ENCODE measurements at regions not wholly inside any gene's neighbourhood (a gene's known extent, or its start where the extent isn't known, plus 50 kb on each side); places are given as distances from the start of the nearest gene placed in this dataset.

DNA sequence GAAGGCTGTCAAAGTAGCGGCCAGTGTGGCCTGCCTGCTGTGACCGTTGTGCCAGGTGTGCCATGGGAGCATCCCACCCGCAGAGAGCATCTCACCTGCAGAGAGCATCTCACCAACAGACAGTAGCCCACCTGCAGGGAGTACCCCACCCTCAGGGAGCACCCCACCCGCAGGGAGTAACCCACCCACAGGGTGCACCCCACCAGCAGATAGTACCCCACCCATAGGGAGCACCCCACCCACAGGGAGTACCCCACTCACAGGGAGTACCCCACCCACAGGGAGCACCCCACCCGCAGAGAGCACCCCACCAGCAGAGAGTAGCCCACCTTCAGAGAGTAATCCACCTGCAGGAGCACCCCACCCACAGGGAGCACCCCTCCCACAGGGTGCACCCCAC is 476.5 kb downstream of the TCERG1L start:
- Histone ChIP-seq H3K27ac (ENCODE audit: low read depth, low read length) (no peak overlapping the region), H3K9ac (ENCODE audit: low read length) (no peak overlapping the region), H3K4me3 (ENCODE audit: low read depth, low read length) (no peak overlapping the region), H3K36me3 (ENCODE audit: control insufficient read depth, insufficient read depth, low read length) (no peaks in the 10 kb centered on the region), H3K4me1 (ENCODE audit: control insufficient read depth, insufficient read depth, low read length) (no peaks in the 10 kb centered on the region), H3K27me3 (ENCODE audit: control insufficient read depth, insufficient read depth, low read length) (no peaks in the 10 kb centered on the region), H3K9me3 (ENCODE audit: control insufficient read depth, insufficient read depth, low read depth, low read length) (no peaks in the 10 kb centered on the region)

DNA sequence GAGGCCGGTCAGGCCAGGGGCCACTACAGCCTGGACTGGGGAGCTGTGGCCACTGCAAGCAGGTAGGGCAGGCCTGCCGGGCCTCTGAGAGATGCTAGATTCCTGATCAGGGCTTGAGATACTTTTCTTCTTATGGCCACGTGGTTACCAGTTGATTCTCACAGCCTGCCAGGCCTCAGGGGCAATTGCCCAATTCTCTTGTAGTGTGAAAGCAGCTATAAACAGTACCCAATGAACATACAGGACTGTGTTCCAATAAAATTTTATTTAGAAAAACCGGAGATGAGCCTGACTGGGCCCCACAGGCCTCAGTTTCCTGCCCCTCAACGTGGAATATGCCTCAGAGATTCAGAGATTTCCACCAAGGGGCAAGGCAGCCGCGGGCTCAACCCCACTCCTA is 475.2 kb downstream of the TCERG1L start:
- H3K4me1 ChIP-seq (ENCODE audit: control insufficient read depth, insufficient read depth, low read length): no peaks in the 10 kb centered on the region
- no peak overlapping the region for H3K4me3 ChIP-seq (ENCODE audit: low read depth, low read length)
- no peak overlapping the region for H3K9ac ChIP-seq (ENCODE audit: low read length)
- no peaks in the 10 kb centered on the region for H3K27me3 ChIP-seq (ENCODE audit: control insufficient read depth, insufficient read depth, low read length)
- H3K9me3 ChIP-seq (ENCODE audit: control insufficient read depth, insufficient read depth, low read depth, low read length): no peaks in the 10 kb centered on the region
- no peaks in the 10 kb centered on the region for H3K36me3 ChIP-seq (ENCODE audit: control insufficient read depth, insufficient read depth, low read length)
- no peak overlapping the region for H3K27ac ChIP-seq (ENCODE audit: low read depth, low read length)

DNA sequence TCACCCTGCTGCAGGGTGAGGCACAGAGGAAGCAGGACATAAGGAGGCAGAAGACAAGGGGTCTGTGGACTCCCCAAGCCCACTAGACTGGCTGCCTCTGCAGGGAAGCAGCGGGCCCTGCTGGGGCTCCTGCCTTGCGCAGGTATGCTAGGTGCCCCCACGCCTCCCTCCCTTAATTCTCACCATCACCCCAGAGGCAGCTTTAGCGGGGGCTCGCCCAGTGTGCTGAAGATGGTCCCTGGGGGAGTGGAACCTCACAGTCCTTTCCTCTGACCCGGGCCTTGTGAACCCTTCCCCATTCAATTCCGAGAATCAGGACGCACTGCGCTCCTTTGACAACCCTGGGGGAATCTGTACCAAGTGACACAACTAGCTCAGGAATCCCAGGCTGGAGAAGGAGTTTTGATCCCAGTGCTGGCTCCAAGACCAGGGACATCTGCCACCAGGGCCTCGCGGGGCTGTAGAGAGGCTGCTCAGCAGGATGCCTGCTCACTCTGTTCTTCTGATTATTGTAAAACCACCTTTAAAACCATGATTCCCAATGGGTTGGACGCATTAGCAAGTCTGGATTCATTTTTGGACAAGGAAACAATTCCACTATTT is 468.4 kb downstream of the TCERG1L start:
- H3K4me3 ChIP-seq (ENCODE audit: low read depth, low read length): no peak overlapping the region
- H3K4me1 ChIP-seq (ENCODE audit: control insufficient read depth, insufficient read depth, low read length): peaks cover 7% of the 10 kb centered on the region
- no peak overlapping the region for H3K27ac ChIP-seq (ENCODE audit: low read depth, low read length)
- H3K9me3 ChIP-seq (ENCODE audit: control insufficient read depth, insufficient read depth, low read depth, low read length): no peaks in the 10 kb centered on the region
- no peak overlapping the region for H3K9ac ChIP-seq (ENCODE audit: low read length)
- no peaks in the 10 kb centered on the region for H3K36me3 ChIP-seq (ENCODE audit: control insufficient read depth, insufficient read depth, low read length)
- no peaks in the 10 kb centered on the region for H3K27me3 ChIP-seq (ENCODE audit: control insufficient read depth, insufficient read depth, low read length)

DNA sequence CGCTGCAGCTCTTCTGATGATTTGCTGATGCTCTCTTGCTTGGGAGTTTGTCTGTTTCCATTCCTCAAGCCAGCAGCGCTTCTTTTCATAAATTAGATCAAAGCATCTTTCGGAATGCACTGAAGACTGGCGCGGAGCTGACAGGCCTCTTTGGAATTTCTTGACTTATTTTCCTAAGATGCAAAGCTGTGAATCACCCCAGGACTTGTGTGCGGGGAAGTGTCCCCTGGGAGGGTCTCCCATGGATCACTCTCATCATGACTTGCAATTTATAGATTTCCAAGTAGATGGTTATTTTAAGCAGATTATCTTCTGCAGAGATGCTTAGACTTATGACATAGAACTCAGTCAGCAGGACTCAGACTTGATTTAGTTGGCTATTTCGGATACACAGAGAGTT is 467.2 kb downstream of the TCERG1L start:
- Histone ChIP-seq H3K4me1 (ENCODE audit: control insufficient read depth, insufficient read depth, low read length) (peaks cover 7% of the 10 kb centered on the region), H3K27ac (ENCODE audit: low read depth, low read length) (no peak overlapping the region)

DNA sequence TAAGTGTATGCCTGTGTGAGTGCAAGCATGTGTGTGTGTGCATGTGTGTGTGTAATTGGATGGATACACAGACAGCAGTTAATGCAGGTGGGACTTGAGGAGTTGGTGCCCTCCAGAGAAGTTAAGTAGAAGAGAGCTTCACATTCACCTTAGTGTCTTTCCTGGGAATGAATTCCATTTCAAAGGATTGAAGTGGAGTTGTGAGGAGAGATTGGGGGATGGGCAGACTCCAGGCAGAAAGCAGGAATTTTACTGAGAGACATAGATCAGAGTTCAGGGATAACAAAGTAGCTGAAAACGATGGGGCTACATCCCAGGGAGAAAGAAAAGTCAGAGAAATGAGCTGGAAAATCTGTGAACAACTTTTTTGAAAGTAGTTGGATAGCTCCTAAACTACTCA is 464.4 kb downstream of the TCERG1L start:
- Histone ChIP-seq H3K27ac (ENCODE audit: low read depth, low read length) (no peak overlapping the region), H3K36me3 (ENCODE audit: control insufficient read depth, insufficient read depth, low read length) (no peaks in the 10 kb centered on the region), H3K9ac (ENCODE audit: low read length) (no peak overlapping the region), H3K9me3 (ENCODE audit: control insufficient read depth, insufficient read depth, low read depth, low read length) (no peaks in the 10 kb centered on the region), H3K4me3 (ENCODE audit: low read depth, low read length) (no peak overlapping the region), H3K4me1 (ENCODE audit: control insufficient read depth, insufficient read depth, low read length) (peaks cover 7% of the 10 kb centered on the region), H3K27me3 (ENCODE audit: control insufficient read depth, insufficient read depth, low read length) (no peaks in the 10 kb centered on the region)

More for the DNA sequence above, 467.2 kb downstream of the TCERG1L start:
- Histone ChIP-seq H3K27me3 (ENCODE audit: control insufficient read depth, insufficient read depth, low read length) (no peaks in the 10 kb centered on the region), H3K9ac (ENCODE audit: low read length) (no peak overlapping the region), H3K9me3 (ENCODE audit: control insufficient read depth, insufficient read depth, low read depth, low read length) (no peaks in the 10 kb centered on the region), H3K4me3 (ENCODE audit: low read depth, low read length) (no peak overlapping the region), H3K36me3 (ENCODE audit: control insufficient read depth, insufficient read depth, low read length) (no peaks in the 10 kb centered on the region)

DNA sequence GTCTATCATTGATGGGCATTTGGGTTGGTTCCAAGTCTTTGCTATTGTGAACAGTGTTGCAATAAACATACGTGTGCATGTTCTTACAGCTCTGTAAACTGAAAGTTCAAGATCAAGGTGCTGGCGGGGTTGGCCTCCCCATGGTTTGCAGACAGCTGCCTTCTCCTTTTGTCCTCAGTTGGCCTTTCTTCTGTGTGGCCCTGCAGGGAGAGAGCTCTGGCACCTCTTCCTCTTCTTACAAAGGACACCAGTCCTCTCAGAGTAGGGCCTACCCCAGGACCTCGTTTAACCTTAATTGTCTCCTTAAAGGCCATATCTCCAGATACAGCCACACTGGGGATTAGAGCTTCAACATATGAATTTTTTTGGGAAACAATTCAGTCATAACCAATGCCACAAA is 462.7 kb downstream of the TCERG1L start:
- H3K27ac ChIP-seq (ENCODE audit: low read depth, low read length): no peak overlapping the region
- no peaks in the 10 kb centered on the region for H3K27me3 ChIP-seq (ENCODE audit: control insufficient read depth, insufficient read depth, low read length)
- H3K36me3 ChIP-seq (ENCODE audit: control insufficient read depth, insufficient read depth, low read length): no peaks in the 10 kb centered on the region
- H3K9ac ChIP-seq (ENCODE audit: low read length): no peak overlapping the region
- H3K4me1 ChIP-seq (ENCODE audit: control insufficient read depth, insufficient read depth, low read length): peaks cover 7% of the 10 kb centered on the region
- peaks cover 6% of the 10 kb centered on the region; the same call in 1 of the 2 replicates for H3K9me3 ChIP-seq (ENCODE audit: control insufficient read depth, insufficient read depth, low read depth, low read length)
- no peak overlapping the region for H3K4me3 ChIP-seq (ENCODE audit: low read depth, low read length)

DNA sequence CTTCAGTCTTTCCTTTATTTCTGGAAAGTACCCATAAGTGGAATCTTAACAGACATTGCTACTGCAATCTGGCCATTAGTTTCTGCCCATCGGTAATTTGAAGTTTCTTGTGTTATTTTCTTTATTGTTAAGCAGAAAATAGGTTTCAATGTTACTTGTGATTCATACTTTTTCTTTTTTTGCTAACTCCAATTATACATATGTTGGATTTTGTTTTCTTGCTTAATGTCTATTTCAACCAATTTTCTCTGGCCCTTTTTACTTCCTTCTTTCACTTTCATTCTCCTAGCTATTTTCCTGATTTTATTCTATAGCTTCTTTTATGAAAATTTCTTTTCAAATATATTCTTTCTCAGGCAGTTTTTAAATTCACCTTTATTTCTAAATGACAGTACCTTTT is 457.4 kb downstream of the TCERG1L start:
- Histone ChIP-seq H3K36me3 (ENCODE audit: control insufficient read depth, insufficient read depth, low read length) (no peaks in the 10 kb centered on the region), H3K4me3 (ENCODE audit: low read depth, low read length) (no peak overlapping the region), H3K9ac (ENCODE audit: low read length) (no peak overlapping the region), H3K27ac (ENCODE audit: low read depth, low read length) (no peak overlapping the region), H3K9me3 (ENCODE audit: control insufficient read depth, insufficient read depth, low read depth, low read length) (peaks cover 19% of the 10 kb centered on the region), H3K27me3 (ENCODE audit: control insufficient read depth, insufficient read depth, low read length) (no peaks in the 10 kb centered on the region), H3K4me1 (ENCODE audit: control insufficient read depth, insufficient read depth, low read length) (no peaks in the 10 kb centered on the region)

DNA sequence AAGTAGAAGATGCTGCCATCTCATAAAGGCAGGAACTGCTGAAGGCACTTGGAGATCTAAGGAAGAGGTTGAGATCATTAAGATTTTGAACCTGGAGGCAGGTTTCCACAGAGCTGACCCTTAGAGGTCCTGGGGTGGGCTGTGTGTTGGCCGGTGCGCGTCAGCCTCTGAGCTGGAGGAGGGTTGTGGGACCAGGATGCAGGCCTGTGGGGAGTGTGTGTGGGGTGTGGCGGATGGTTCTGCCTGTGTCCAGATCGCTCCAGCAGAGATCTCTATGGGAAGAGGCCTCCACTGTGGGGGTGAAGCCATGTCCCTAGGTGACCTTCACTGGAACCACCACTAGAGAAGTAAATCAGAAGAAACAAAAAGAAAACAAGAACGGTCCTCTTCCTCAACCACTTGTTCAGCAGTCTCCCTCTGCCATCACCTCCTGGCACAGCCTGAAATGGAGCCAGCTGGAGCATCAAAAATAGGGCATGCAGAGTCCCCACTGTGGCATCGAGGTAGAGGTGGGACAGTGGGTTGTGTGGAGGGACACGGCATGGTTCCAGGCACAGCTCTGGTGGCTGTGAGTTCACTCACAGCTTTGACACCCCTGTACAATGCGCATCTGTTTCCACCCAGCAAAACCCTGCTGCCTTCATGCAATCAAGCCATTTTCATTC is 453.8 kb downstream of the TCERG1L start:
- Histone ChIP-seq H3K36me3 (ENCODE audit: control insufficient read depth, insufficient read depth, low read length) (no peaks in the 10 kb centered on the region), H3K9me3 (ENCODE audit: control insufficient read depth, insufficient read depth, low read depth, low read length) (peaks cover 18% of the 10 kb centered on the region), H3K9ac (ENCODE audit: low read length) (no peak overlapping the region), H3K27ac (ENCODE audit: low read depth, low read length) (no peak overlapping the region), H3K4me1 (ENCODE audit: control insufficient read depth, insufficient read depth, low read length) (no peaks in the 10 kb centered on the region), H3K4me3 (ENCODE audit: low read depth, low read length) (no peak overlapping the region), H3K27me3 (ENCODE audit: control insufficient read depth, insufficient read depth, low read length) (no peaks in the 10 kb centered on the region)

DNA sequence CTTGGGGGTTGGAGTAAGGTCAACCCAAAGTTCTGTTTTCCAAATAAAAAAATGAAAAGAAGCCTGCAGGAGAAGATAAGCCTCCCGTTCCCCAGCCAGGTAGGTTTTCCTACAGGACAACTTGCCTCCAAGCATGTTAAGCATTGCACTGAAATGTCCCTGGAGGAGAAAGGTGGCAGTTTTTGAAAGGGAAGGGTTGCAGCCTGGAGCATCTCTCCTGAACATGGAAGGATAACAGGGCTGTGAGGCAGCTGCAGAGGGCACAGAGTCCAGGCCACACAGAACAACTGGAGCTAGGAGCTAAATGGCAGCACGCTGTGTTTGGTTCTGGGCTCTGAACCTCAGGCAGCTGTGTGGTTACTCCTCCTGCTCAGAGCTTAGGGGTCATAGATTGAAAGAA is 452.9 kb downstream of the TCERG1L start:
- Histone ChIP-seq H3K9me3 (ENCODE audit: control insufficient read depth, insufficient read depth, low read depth, low read length) (peaks cover 13% of the 10 kb centered on the region), H3K4me1 (ENCODE audit: control insufficient read depth, insufficient read depth, low read length) (no peaks in the 10 kb centered on the region), H3K27ac (ENCODE audit: low read depth, low read length) (no peak overlapping the region), H3K4me3 (ENCODE audit: low read depth, low read length) (no peak overlapping the region), H3K27me3 (ENCODE audit: control insufficient read depth, insufficient read depth, low read length) (no peaks in the 10 kb centered on the region), H3K36me3 (ENCODE audit: control insufficient read depth, insufficient read depth, low read length) (no peaks in the 10 kb centered on the region), H3K9ac (ENCODE audit: low read length) (no peak overlapping the region)

DNA sequence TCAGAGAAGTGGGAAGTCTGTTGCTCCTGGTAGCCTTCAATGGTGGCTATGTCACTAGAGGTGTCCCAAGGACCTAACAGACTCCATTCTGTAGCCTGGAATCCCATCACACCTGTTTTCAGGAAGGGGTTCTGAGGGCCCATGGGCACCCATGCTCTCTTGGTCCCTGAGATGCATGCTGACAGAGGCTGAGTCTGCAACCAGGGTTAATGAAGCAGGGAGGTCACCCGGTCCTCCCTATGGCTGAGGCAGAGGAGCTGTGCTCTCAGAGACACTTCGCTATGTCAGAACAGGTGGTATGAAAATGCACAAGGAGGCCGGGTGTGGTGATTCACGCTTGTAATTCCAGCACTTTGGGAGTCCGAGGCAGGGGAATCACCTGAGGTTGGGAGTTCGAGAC is 452.1 kb downstream of the TCERG1L start:
- H3K4me3 ChIP-seq (ENCODE audit: low read depth, low read length): no peak overlapping the region
- H3K9me3 ChIP-seq (ENCODE audit: control insufficient read depth, insufficient read depth, low read depth, low read length): peaks cover 13% of the 10 kb centered on the region
- H3K27ac ChIP-seq (ENCODE audit: low read depth, low read length): no peak overlapping the region
- H3K4me1 ChIP-seq (ENCODE audit: control insufficient read depth, insufficient read depth, low read length): no peaks in the 10 kb centered on the region
- no peak overlapping the region for H3K9ac ChIP-seq (ENCODE audit: low read length)
- no peaks in the 10 kb centered on the region for H3K36me3 ChIP-seq (ENCODE audit: control insufficient read depth, insufficient read depth, low read length)
- no peaks in the 10 kb centered on the region for H3K27me3 ChIP-seq (ENCODE audit: control insufficient read depth, insufficient read depth, low read length)

DNA sequence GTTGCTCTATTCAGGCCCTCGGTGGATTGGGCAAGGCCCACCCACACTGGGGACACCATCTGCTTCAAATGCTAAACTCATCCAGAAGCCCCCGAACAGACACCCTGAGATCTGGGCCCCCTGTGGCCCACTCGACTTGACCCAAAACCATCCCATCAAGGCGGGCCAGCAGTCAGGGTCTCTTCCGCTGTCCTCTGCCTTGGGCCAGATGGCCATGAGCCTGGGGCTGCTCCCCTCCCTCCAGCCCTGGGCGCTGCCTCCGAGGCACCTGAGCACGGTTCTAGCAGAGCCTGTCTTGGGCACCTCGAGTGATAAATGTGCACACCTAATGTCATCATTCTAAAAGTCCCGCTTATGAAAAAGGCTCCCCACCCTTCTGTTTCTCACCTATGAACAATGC is 449.4 kb downstream of the TCERG1L start:
- Histone ChIP-seq H3K4me3 (ENCODE audit: low read depth, low read length) (no peak overlapping the region), H3K27me3 (ENCODE audit: control insufficient read depth, insufficient read depth, low read length) (no peaks in the 10 kb centered on the region), H3K36me3 (ENCODE audit: control insufficient read depth, insufficient read depth, low read length) (no peaks in the 10 kb centered on the region), H3K4me1 (ENCODE audit: control insufficient read depth, insufficient read depth, low read length) (no peaks in the 10 kb centered on the region), H3K9ac (ENCODE audit: low read length) (no peak overlapping the region), H3K27ac (ENCODE audit: low read depth, low read length) (no peak overlapping the region), H3K9me3 (ENCODE audit: control insufficient read depth, insufficient read depth, low read depth, low read length) (no peaks in the 10 kb centered on the region)
